ENCODE measurements at regions not wholly inside any gene's neighbourhood (a gene's known extent, or its start where the extent isn't known, plus 50 kb on each side); places are given as distances from the start of the nearest gene placed in this dataset.

- no peak for TF ChIP-seq TEAD4 (IDR thresholded peaks at IDR 0.05)
- no peak for TF ChIP-seq RAD21 (IDR thresholded peaks at IDR 0.05; ENCODE audit: low read depth)
- no peak for TF ChIP-seq EP300 (IDR thresholded peaks at IDR 0.05; ENCODE audit: borderline replicate concordance)
- TF ChIP-seq CREB1 (IDR thresholded peaks at IDR 0.05; ENCODE audit: low read depth): no peak
- TF ChIP-seq YY1 (IDR thresholded peaks at IDR 0.05; ENCODE audit: low read depth): no peak
- no peak for TF ChIP-seq USF1 (IDR thresholded peaks at IDR 0.05)
These were observed 502.6 kb upstream of the COX7C start for GRCh38 chr5:86115164-86115563.
